GM23338 (cell line): ENCODE measurements at regions not wholly inside any gene's neighbourhood (a gene's known extent, or its start where the extent isn't known, plus 50 kb on each side); places are given as distances from the start of the nearest gene placed in this dataset.

Experiments used
- ATAC-seq: fragments of 200-7000 bp; cut with Tn5 transposase; 3 replicates; pipeline ENCODE4 v1.9.1; 2020
- DNase-seq: peaks from one replicate; pipeline ENCODE4 v3.0.0-alpha.2; 2015; ENCODE audit warnings: low spot score
- H2AFZ ChIP-seq: fragments of 200-600 bp; sonication (generic); 2 replicates; pipeline ENCODE4 v1.8.0; 2016; ENCODE audit warnings: antibody characterized with exemption, mild to moderate bottlenecking, moderate library complexity
- H3F3A ChIP-seq: fragments of 200-600 bp; sonication (generic); replicated peaks from 2 replicates; pipeline ENCODE4 v1.8.0; 2017; ENCODE audit warnings: antibody characterized with exemption, mixed run types, low read depth
- H3K27ac ChIP-seq: fragments of 200-600 bp; sonication (generic); 2 replicates; pipeline ENCODE4 v1.6.1; 2016; ENCODE audit warnings: low read depth
- H3K27me3 ChIP-seq: fragments of 200-600 bp; sonication (generic); 2 replicates; pipeline ENCODE4 v1.8.0; 2016; ENCODE audit warnings: mild to moderate bottlenecking, mixed run types, moderate library complexity; ENCODE audit not compliant: insufficient read depth
- H3K36me3 ChIP-seq: fragments of 200-600 bp; sonication (generic); 2 replicates; pipeline ENCODE4 v1.8.0; 2016; ENCODE audit warnings: mild to moderate bottlenecking; ENCODE audit not compliant: insufficient read depth
- H3K4me1 ChIP-seq: fragments of 200-600 bp; sonication (generic); 2 replicates; pipeline ENCODE4 v1.8.0; 2016; ENCODE audit warnings: mild to moderate bottlenecking, moderate library complexity; ENCODE audit not compliant: insufficient read depth
- H3K4me2 ChIP-seq: fragments of 200-600 bp; sonication (generic); 2 replicates; pipeline ENCODE4 v1.7.1; 2017; ENCODE audit warnings: mixed run types
- H3K4me3 ChIP-seq: fragments of 200-600 bp; sonication (generic); 2 replicates; pipeline ENCODE4 v1.6.1; 2016; ENCODE audit warnings: mixed run types
- H3K79me2 ChIP-seq: fragments of 200-600 bp; sonication (generic); replicated peaks from 2 replicates; pipeline ENCODE4 v1.8.0; 2017; ENCODE audit warnings: mild to moderate bottlenecking; ENCODE audit not compliant: insufficient read depth
- H3K9me2 ChIP-seq: fragments of 200-600 bp; sonication (generic); 2 replicates; pipeline ENCODE4 v1.8.0; 2017; ENCODE audit not compliant: insufficient read depth
- H4K20me1 ChIP-seq: fragments of 200-600 bp; sonication (generic); replicated peaks from 2 replicates; pipeline ENCODE4 v1.8.0; 2017; ENCODE audit warnings: mild to moderate bottlenecking; ENCODE audit not compliant: insufficient read depth
- H3K27ac Mint-ChIP-seq: 2 replicates; pipeline ENCODE4 v1.8.0; 2020; ENCODE audit warnings: inconsistent platforms, mild to moderate bottlenecking, moderate library complexity, mixed read lengths
- H3K27me3 Mint-ChIP-seq: 3 replicates; pipeline ENCODE4 v1.8.0; 2022; ENCODE audit warnings: low read depth, mild to moderate bottlenecking, moderate library complexity, mixed read lengths, inconsistent platforms; ENCODE audit not compliant: insufficient read depth, poor library complexity
- H3K36me3 Mint-ChIP-seq: 3 replicates; pipeline ENCODE4 v1.8.0; 2021; ENCODE audit warnings: low read depth, mild to moderate bottlenecking, inconsistent platforms, moderate library complexity, mixed read lengths
- H3K4me1 Mint-ChIP-seq: 3 replicates; pipeline ENCODE4 v1.8.0; 2020; ENCODE audit warnings: mild to moderate bottlenecking, inconsistent platforms, mixed read lengths
- H3K4me3 Mint-ChIP-seq: 3 replicates; pipeline ENCODE4 v1.8.0; 2021; ENCODE audit warnings: moderate library complexity, mild to moderate bottlenecking, inconsistent platforms, mixed read lengths
- H3K9me3 Mint-ChIP-seq: 3 replicates; pipeline ENCODE4 v1.8.0; 2020; ENCODE audit warnings: moderate library complexity, mild to moderate bottlenecking, inconsistent platforms, mixed read lengths
- CREB1 ChIP-seq: fragments of 250-450 bp; sonication (Bioruptor Pico); IDR thresholded peaks from 2 replicates; pipeline ENCODE4 v1.5.0; 2020; ENCODE audit warnings: low read depth, mild to moderate bottlenecking, moderate library complexity
- EZH2 ChIP-seq: fragments of 200-600 bp; sonication (generic); IDR thresholded peaks from one replicate; pipeline ENCODE4 v1.8.0; 2017; ENCODE audit warnings: antibody characterized with exemption, mild to moderate bottlenecking, low read depth; ENCODE audit not compliant: unreplicated experiment
- EZH2phosphoT487 ChIP-seq: fragments of 200-600 bp; sonication (generic); IDR thresholded peaks from one replicate; pipeline ENCODE4 v1.8.1; 2018; ENCODE audit warnings: antibody characterized with exemption; ENCODE audit not compliant: unreplicated experiment
- JUNB ChIP-seq: IDR thresholded peaks from one replicate; pipeline ENCODE4 v1.6.1; 2016; ENCODE audit warnings: antibody characterized with exemption; ENCODE audit not compliant: unreplicated experiment
- POLR2AphosphoS5 ChIP-seq: IDR thresholded peaks from 2 replicates; pipeline ENCODE4 v1.6.1; 2016; ENCODE audit warnings: antibody characterized with exemption, low read depth
- REST ChIP-seq: IDR thresholded peaks from one replicate; pipeline ENCODE4 v1.6.1; 2018; ENCODE audit warnings: antibody characterized with exemption; ENCODE audit not compliant: unreplicated experiment
- STAT1 ChIP-seq: IDR thresholded peaks from one replicate; pipeline ENCODE4 v1.6.1; 2016; ENCODE audit warnings: antibody characterized with exemption; ENCODE audit not compliant: unreplicated experiment
- ZNF114 ChIP-seq: fragments of 250-450 bp; sonication (Bioruptor Pico); IDR thresholded peaks from 2 replicates; pipeline ENCODE4 v1.5.0; 2020; ENCODE audit warnings: mild to moderate bottlenecking, moderate library complexity
- ZNF331 ChIP-seq: fragments of 250-450 bp; sonication (Bioruptor Pico); IDR thresholded peaks from 2 replicates; pipeline ENCODE4 v1.5.0; 2020; ENCODE audit warnings: low read depth, mild to moderate bottlenecking, moderate library complexity
- TF ChIP-seq, protein P1 (sequence below): fragments of 250-450 bp; sonication (Bioruptor Pico); IDR thresholded peaks from 2 replicates; pipeline ENCODE4 v1.5.0; 2020; ENCODE audit warnings: mild to moderate bottlenecking, moderate library complexity
- TF ChIP-seq, protein P2 (sequence below): IDR thresholded peaks from 2 replicates; pipeline ENCODE4 v1.6.1; 2016; ENCODE audit warnings: antibody characterized with exemption

GRCh38 chr4:187789078-187789477 lies 206.5 kb upstream of the ZFP42 start (continued):
- no peak for TF ChIP-seq REST
- no peak for TF ChIP-seq ZNF331 (CRISPR knock-in tag)
- no peak for TF ChIP-seq STAT1
- no peak for TF ChIP-seq POLR2AphosphoS5
- TF ChIP-seq JUNB: no peak
- TF ChIP-seq ZNF114 (CRISPR knock-in tag): no peak

DNA sequence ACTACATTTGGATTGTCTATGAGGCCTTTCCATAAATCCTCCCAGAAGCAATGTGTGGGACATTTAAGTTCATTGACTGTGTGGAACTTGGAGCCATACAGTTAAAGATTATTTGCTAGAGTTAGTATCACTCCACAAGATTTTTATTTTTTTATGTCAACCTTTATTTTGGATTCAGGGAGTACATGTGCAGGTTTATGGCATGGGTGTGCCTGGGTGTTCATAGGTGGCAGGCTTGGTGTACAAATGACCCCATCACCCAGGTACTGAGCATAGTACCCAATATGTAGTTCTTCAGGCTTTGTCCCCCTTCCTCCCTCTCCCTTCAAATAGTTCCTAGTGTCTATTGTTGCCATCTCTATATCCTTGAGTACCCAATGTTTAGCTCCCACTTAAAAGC lies 199.8 kb upstream of the ZFP42 start:
- H3K36me3 Mint-ChIP-seq: no peaks in the 10 kb centered on the region; the same call in 2 of the 3 replicates
- TF ChIP-seq ZNF114 (CRISPR knock-in tag) (no peak), STAT1 (no peak), POLR2AphosphoS5 (no peak), JUNB (no peak), EZH2 (no peak), CREB1 (CRISPR knock-in tag) (no peak), EZH2phosphoT487 (no peak), REST (no peak)
- TF ChIP-seq, protein P1, sequence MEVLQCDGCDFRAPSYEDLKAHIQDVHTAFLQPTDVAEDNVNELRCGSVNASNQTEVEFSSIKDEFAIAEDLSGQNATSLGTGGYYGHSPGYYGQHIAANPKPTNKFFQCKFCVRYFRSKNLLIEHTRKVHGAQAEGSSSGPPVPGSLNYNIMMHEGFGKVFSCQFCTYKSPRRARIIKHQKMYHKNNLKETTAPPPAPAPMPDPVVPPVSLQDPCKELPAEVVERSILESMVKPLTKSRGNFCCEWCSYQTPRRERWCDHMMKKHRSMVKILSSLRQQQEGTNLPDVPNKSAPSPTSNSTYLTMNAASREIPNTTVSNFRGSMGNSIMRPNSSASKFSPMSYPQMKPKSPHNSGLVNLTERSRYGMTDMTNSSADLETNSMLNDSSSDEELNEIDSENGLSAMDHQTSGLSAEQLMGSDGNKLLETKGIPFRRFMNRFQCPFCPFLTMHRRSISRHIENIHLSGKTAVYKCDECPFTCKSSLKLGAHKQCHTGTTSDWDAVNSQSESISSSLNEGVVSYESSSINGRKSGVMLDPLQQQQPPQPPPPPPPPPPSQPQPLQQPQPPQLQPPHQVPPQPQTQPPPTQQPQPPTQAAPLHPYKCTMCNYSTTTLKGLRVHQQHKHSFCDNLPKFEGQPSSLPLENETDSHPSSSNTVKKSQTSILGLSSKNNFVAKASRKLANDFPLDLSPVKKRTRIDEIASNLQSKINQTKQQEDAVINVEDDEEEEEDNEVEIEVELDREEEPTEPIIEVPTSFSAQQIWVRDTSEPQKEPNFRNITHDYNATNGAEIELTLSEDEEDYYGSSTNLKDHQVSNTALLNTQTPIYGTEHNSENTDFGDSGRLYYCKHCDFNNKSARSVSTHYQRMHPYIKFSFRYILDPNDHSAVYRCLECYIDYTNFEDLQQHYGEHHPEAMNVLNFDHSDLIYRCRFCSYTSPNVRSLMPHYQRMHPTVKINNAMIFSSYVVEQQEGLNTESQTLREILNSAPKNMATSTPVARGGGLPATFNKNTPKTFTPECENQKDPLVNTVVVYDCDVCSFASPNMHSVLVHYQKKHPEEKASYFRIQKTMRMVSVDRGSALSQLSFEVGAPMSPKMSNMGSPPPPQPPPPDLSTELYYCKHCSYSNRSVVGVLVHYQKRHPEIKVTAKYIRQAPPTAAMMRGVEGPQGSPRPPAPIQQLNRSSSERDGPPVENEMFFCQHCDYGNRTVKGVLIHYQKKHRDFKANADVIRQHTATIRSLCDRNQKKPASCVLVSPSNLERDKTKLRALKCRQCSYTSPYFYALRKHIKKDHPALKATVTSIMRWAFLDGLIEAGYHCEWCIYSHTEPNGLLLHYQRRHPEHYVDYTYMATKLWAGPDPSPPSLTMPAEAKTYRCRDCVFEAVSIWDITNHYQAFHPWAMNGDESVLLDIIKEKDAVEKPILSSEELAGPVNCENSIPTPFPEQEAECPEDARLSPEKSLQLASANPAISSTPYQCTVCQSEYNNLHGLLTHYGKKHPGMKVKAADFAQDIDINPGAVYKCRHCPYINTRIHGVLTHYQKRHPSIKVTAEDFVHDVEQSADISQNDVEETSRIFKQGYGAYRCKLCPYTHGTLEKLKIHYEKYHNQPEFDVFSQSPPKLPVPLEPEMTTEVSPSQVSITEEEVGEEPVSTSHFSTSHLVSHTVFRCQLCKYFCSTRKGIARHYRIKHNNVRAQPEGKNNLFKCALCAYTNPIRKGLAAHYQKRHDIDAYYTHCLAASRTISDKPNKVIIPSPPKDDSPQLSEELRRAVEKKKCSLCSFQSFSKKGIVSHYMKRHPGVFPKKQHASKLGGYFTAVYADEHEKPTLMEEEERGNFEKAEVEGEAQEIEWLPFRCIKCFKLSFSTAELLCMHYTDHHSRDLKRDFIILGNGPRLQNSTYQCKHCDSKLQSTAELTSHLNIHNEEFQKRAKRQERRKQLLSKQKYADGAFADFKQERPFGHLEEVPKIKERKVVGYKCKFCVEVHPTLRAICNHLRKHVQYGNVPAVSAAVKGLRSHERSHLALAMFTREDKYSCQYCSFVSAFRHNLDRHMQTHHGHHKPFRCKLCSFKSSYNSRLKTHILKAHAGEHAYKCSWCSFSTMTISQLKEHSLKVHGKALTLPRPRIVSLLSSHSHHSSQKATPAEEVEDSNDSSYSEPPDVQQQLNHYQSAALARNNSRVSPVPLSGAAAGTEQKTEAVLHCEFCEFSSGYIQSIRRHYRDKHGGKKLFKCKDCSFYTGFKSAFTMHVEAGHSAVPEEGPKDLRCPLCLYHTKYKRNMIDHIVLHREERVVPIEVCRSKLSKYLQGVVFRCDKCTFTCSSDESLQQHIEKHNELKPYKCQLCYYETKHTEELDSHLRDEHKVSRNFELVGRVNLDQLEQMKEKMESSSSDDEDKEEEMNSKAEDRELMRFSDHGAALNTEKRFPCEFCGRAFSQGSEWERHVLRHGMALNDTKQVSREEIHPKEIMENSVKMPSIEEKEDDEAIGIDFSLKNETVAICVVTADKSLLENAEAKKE (CRISPR knock-in tag): no peak
- TF ChIP-seq, protein P2, sequence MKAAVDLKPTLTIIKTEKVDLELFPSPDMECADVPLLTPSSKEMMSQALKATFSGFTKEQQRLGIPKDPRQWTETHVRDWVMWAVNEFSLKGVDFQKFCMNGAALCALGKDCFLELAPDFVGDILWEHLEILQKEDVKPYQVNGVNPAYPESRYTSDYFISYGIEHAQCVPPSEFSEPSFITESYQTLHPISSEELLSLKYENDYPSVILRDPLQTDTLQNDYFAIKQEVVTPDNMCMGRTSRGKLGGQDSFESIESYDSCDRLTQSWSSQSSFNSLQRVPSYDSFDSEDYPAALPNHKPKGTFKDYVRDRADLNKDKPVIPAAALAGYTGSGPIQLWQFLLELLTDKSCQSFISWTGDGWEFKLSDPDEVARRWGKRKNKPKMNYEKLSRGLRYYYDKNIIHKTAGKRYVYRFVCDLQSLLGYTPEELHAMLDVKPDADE: no peak

More for the DNA sequence above, 199.8 kb upstream of the ZFP42 start:
- H3K27me3 Mint-ChIP-seq: peaks cover 2% of the 10 kb centered on the region
- no peak for ATAC-seq
- Histone ChIP-seq H3K27me3 (no peaks in the 10 kb centered on the region), H3K36me3 (no peaks in the 10 kb centered on the region), H3K4me1 (peaks cover 7% of the 10 kb centered on the region), H4K20me1 (no peaks in the 10 kb centered on the region), H3K4me3 (no peak overlapping the region), H3K4me2 (no peak overlapping the region), H3K79me2 (no peaks in the 10 kb centered on the region), H3F3A (no peaks in the 10 kb centered on the region), H3K27ac (no peak overlapping the region), H2AFZ (no peak overlapping the region), H3K9me2 (peaks cover 4% of the 10 kb centered on the region; the same call in 1 of the 2 replicates)
- H3K27ac Mint-ChIP-seq: no peak overlapping the region
- H3K4me3 Mint-ChIP-seq: no peak overlapping the region
- no peak for DNase-seq
- peaks cover 5% of the 10 kb centered on the region for H3K4me1 Mint-ChIP-seq
- peaks cover 4% of the 10 kb centered on the region for H3K9me3 Mint-ChIP-seq
